ENCODE measurements at regions not wholly inside any gene's neighbourhood (a gene's known extent, or its start where the extent isn't known, plus 50 kb on each side); places are given as distances from the start of the nearest gene placed in this dataset.

- no peak for TF ChIP-seq CTCF (IDR thresholded peaks at IDR 0.05)
- no peak for TF ChIP-seq EZH2 (IDR thresholded peaks at IDR 0.05; ENCODE audit: borderline replicate concordance, insufficient read depth, low read depth, low read length, poor library complexity, severe bottlenecking)
Measured at GRCh38 chr18:25651553-25651952, 299.6 kb upstream of the ZNF521 start.

All from B cell (primary cell).